Caki2 (cell line): ENCODE measurements at regions not wholly inside any gene's neighbourhood (a gene's known extent, or its start where the extent isn't known, plus 50 kb on each side); places are given as distances from the start of the nearest gene placed in this dataset.

Experiments used
- DNase-seq: peaks from one replicate; pipeline ENCODE4 v3.0.0-alpha.2; 2015; ENCODE audit warnings: low read depth
- in situ Hi-C: cut with HindIII; loops from 2 replicates; pipeline ENCODE4 v1.10.0; 2016; ENCODE audit warnings: low sequenced_read_pairs, low pct_unique_long_range_greater_than_20kb, mixed read lengths

DNA sequence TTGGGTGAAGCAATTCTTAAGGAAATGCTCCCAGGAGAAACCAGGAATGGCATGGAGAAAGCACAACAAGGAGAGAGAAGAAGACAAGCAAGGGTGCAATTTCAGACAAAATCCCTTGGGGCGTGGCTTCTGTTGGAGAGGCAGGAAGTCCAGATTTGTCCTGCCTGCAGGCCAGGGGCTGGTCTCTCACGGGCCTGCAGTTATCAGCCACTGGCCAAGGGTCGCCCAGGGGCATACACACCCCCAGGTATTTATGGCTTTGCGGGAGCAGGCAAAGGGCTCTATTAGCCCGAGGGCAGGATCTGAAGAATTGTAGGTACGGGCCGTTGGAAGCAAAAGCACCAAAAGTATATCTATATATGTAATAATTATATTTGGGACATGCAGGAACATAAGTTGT lies 87.7 kb downstream of the IYD start:
- in situ Hi-C loops, result no loop called here
- no peak for DNase-seq

- in situ Hi-C loops, result no loop called here
- DNase-seq, result no peak
Measured at GRCh38 chr6:150456902-150457643, 88.3 kb downstream of the IYD start.

DNA sequence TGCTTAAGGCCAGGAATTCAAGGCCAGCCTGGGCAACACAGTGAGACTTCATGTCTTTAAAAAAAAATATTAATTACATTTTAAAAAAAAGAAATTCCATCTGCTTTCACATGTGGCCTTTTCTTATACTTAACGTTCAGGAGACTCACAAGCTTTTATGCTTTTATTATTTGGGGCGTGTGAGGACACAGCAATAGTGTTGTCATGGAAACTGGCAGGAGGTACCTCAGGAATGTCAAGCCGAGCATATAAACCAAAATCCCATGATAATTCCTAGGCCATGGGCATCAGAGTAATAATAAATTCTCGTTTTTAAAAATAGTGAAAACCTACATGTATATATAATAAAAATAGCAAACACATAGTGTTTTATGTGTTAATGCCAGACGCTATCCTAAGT lies 89.8 kb downstream of the IYD start:
- DNase-seq, result no peak
- in situ Hi-C loops, result no loop called here

DNA sequence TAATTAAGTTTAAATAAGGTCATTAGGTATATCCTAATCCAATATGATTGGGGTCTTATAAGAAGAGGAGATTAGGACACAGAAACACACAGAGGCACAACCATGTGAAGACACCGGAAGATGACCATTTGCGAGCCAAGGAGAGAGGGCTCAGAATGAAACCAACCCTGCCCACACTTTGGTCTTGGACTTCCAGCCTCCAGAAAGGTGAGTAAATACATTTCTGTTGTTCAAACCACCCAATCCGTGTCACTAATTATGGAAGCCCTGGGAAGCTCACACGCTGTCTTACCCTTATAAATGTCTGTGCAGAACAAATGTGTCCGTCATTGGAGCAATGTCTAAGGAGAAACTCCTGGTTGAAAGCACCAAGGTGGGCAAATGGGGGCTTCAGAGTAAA lies 95.0 kb downstream of the IYD start:
- in situ Hi-C loops, result no loop called here
- no peak for DNase-seq

DNA sequence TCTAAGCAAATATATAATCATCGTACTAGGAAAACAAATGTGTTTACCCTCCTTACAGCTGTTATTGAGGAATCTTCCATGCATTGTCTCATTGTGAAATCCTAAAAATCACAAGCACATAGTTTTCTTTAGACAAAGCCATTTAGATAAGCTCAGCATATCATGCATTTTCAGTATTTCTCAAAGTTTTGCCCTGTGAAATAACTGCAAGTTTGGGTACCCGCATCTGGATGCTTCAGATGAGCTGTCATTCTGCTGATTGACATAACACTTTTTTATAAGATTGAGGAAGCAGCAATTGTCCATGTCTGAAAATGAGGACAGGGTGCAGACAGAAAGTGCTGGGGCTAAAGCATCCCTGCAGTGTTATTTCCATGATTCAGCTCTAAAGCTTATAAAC lies 96.2 kb downstream of the IYD start:
- no peak for DNase-seq
- in situ Hi-C loops, result no loop called here

- in situ Hi-C loops, result no loop called here
- DNase-seq, result no peak
Measured at GRCh38 chr6:150465610-150466009, 96.8 kb downstream of the IYD start.

GRCh38 chr6:150466196-150466595 lies 97.4 kb downstream of the IYD start:
- in situ Hi-C loops, result no loop called here
- DNase-seq, result no peak

DNA sequence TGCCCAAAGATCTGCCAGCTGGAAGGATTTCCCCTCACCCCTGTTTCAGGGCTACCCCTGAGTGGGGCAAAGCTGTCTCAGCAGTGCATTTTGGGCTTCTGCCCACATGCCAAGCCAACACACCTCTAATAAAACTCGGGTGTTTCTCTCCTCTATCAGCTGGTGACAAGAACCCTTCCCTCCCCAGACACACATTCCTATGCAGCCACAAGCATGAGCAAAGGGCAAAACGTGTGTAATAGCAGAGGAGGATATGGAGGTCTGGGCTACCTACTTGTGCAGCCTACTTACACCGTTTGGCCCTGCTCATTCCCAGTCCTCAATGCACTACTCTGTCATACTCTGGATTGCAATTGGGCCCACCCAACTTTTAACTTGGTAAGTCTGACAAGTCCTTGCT lies 101.3 kb downstream of the IYD start:
- in situ Hi-C loops, result no loop called here
- DNase-seq, result no peak

DNA sequence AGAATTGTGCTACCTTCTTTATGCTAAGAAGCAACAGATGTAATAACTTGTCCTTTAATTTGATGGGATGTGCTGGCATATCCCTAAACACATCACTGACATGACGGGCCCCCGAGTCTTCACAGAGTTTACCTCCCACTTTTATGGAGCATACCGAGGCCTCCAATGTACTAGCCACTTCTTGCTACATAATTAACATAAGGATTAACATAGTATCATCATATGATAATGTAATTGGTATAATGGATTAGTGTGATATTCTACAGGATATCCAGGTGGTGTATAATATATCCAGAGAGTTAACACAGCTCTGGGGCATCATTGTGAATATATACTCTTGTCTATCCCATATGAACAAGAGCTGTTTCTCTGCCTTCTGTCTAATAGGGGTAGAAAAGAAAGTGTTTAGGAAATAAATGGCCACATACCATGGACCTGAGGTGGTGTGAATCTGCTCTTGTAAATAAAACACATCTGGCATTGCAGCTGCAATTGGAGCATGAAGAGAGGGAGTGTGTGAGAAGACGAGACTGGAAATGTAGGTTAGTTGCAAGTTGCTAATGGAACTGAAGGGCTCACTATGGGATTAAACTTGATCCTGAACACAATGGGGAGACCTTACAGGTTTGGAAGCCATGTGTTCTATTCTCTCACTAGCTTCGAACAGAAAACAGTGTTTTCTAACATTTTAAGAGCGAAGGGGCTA lies 102.3 kb downstream of the IYD start:
- no peak for DNase-seq
- in situ Hi-C loops, result no loop called here

DNA sequence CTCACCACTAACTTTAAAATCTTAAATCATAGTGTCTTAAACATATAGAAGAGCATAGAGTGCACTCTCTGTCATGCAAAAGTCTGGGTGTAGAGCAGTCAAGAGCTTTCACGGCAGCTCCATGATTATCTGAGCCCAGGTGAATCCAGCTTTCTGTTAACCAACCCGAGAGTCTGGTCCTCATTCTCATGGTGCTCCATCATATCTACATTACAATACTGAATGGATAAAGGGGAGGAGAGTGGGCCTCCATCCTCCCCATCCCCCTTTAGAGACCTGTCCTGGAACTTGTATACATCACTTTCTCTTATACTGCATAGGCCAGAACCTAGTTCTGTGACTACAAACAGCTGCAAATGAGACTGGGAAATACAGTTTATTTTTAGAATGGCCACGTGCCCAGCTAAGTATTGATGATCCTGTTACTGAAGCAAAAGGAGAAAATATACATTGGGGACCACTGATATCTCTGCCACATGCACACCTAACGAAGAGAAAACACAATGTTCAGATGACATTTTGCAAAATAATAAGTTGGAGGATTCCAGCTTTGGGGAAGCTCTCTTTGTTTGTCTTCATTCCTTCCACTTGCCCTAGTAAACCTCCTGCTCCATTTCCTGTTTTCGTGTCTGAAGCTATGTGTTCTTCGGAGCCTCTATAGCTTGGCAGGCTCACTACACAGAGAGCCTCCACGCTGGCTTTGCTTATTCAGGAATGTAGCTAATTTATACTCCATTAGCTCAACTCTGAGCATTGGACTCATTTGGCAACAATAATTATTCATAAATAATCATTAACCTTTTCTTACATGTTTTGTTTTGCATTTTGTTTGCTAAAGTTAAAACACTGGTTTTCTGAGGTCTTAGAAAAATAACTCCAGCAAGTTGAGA lies 110.1 kb downstream of the IYD start:
- no peak for DNase-seq
- in situ Hi-C loops, result no loop called here

DNA sequence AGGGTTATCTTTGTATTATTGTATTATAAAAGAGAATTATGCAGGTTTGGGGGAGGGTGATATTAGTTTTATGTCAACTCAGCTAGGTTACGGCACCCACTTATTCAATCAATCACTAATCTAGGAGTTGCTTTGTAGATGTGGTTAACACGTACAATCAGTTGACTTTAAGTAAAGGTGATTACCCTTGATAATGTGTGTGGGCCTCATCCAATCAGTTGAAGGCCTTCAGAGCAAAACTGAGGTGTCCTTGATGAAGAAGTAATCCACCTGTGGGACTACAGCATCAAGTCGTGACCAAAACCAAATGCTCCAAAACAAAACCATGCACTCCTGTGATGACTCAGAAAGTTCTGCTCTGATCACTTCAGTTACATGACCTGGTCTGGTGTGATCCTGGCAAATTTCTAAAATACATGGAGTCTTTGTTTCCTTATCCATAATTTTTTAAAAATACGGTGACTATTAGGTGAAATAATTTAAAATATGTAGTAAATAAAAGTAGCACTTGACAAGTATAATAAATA lies 114.1 kb downstream of the IYD start:
- no peak for DNase-seq
- in situ Hi-C loops, result no loop called here

GRCh38 chr6:150485161-150485958 lies 114.3 kb upstream of the PLEKHG1 start:
- in situ Hi-C loops, result no loop called here
- DNase-seq, result no peak

- in situ Hi-C loops, result no loop called here
- DNase-seq, result no peak
Measured at GRCh38 chr6:150486048-150486447, 113.6 kb upstream of the PLEKHG1 start.

DNA sequence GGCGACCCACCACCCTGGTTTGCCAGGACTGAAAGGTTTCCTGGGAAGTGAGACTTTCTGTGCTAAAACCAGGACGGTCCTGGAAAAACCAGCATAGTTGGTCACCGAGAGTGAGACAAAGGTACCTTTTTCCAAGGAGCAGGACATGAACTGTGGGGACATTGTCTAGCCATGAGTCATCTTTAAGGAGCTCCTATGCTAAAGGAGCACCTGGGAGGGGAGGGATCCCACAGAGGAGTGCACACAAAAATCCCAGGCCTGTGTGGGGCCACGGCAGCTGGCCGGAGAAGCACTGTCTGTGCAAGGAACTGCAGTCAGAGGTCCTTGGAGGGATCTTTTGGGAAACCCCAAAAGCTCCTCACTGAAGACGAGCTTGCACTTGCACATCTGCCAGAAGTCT lies 109.1 kb upstream of the PLEKHG1 start:
- in situ Hi-C loops, result no loop called here
- DNase-seq, result peak; percentile 16

GRCh38 chr6:150491131-150491810 lies 108.4 kb upstream of the PLEKHG1 start:
- in situ Hi-C loops, result no loop called here
- peak; percentile 76 for DNase-seq

- no peak for DNase-seq
- in situ Hi-C loops, result no loop called here
Measured at GRCh38 chr6:150491811-150492172, 107.9 kb upstream of the PLEKHG1 start.

GRCh38 chr6:150492507-150492906 lies 107.2 kb upstream of the PLEKHG1 start:
- in situ Hi-C loops, result no loop called here
- peak; percentile 97 for DNase-seq

DNA sequence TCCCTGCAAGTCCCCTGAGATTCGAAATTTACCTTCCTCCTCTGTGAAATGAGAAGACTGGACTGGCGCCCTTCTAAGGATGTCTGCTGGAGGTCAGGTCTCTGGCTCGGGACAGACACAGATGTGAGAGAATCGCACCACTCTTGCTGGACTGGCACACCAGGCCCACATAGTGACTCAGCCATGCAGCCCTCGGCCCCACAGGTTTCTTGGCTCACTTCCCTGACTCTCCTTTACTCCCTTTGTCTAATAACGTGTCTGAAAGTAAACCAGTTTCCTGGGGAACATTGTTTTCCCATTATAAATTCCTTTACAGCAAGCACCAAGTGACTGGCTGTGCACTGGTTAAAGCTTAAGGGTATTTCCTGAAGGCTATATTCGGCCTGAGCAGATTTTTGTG lies 106.7 kb upstream of the PLEKHG1 start:
- in situ Hi-C loops, result no loop called here
- no peak for DNase-seq
